GM12892 (cell line): ENCODE measurements at regions not wholly inside any gene's neighbourhood (a gene's known extent, or its start where the extent isn't known, plus 50 kb on each side); places are given as distances from the start of the nearest gene placed in this dataset.

ENCODE experiments used
- POLR2A ChIP-seq: IDR thresholded peaks from 2 replicates; pipeline ENCODE4 v1.6.1; 2011; ENCODE audit warnings: low read depth, low read length, control low read depth
- POLR2AphosphoS5 ChIP-seq: IDR thresholded peaks from 2 replicates; pipeline ENCODE4 v1.6.1; 2011; ENCODE audit warnings: low read depth, low read length, control low read depth

- TF ChIP-seq POLR2A (no peak), POLR2AphosphoS5 (no peak)
Measured at GRCh38 chr6:106849120-106849519, 125.4 kb downstream of the CD24 start.
